Panc1 (cell line): ENCODE measurements at regions not wholly inside any gene's neighbourhood (a gene's known extent, or its start where the extent isn't known, plus 50 kb on each side); places are given as distances from the start of the nearest gene placed in this dataset.

ENCODE experiments used
- ATAC-seq: fragments of 200-7000 bp; cut with Tn5 transposase; 2 replicates; pipeline ENCODE4 v1.9.1; 2020; ENCODE audit warnings: mild to moderate bottlenecking, moderate library complexity
- BruUV-seq: library from RNA; stranded (reverse); fragments of 400-500 nt; replicated peaks from 2 replicates; lab custom pipeline; 2021; lab: Mats Ljungman, UMichigan
- CTCF ChIA-PET: fragments of 300-600 bp; sonication (Branson Sonifier 250); formaldehyde crosslinking; loops from one replicate; lab custom pipeline; 2022; ENCODE audit warnings: antibody characterized with exemption; lab: Charles Lee
- POLR2A ChIA-PET: fragments of 300-600 bp; sonication (Branson Sonifier 250); formaldehyde crosslinking; loops from one replicate; lab custom pipeline; 2022; ENCODE audit warnings: antibody characterized with exemption; lab: Charles Lee
- DNase-seq: peaks from one replicate; pipeline ENCODE4 v3.0.0-alpha.2; 2010; ENCODE audit warnings: low read depth, low spot score
- H3K27ac ChIP-seq: 2 replicates; pipeline ENCODE4 v1.5.1; 2011; ENCODE audit warnings: mild to moderate bottlenecking, low read length, inconsistent platforms
- H3K27me3 ChIP-seq: fragments of 200-500 bp; sonication (Bioruptor generic); 2 replicates; pipeline ENCODE4 v1.6.0; 2014; ENCODE audit warnings: low read length, inconsistent platforms; ENCODE audit not compliant: control insufficient read depth, insufficient read depth
- H3K36me3 ChIP-seq: fragments of 200-500 bp; sonication (Bioruptor generic); 2 replicates; pipeline ENCODE4 v1.5.1; 2014; ENCODE audit warnings: inconsistent platforms, mild to moderate bottlenecking, low read length, moderate library complexity; ENCODE audit not compliant: control insufficient read depth, insufficient read depth
- H3K4me1 ChIP-seq: 2 replicates; pipeline ENCODE4 v1.5.1; 2011; ENCODE audit warnings: inconsistent platforms, mild to moderate bottlenecking, low read length, moderate library complexity; ENCODE audit not compliant: control insufficient read depth, insufficient read depth
- H3K4me3 ChIP-seq, 2 experiments: 2 replicates each; pipeline ENCODE4 v1.5.1; 2011 to 2012; ENCODE audit warnings: low read depth in 2 of 2, low read length in 2 of 2, mild to moderate bottlenecking in 2 of 2, inconsistent platforms in 1 of 2, moderate library complexity in 1 of 2
- H3K9me3 ChIP-seq: fragments of 200-500 bp; sonication (Bioruptor generic); 2 replicates; pipeline ENCODE4 v1.5.1; 2014; ENCODE audit warnings: low read depth, mild to moderate bottlenecking, inconsistent platforms, low read length, moderate library complexity; ENCODE audit not compliant: control insufficient read depth, insufficient read depth
- POLR2AphosphoS5 ChIP-seq: IDR thresholded peaks from 2 replicates; pipeline ENCODE4 v1.6.1; 2012; ENCODE audit warnings: mild to moderate bottlenecking, low read depth, low read length, moderate library complexity
- SIN3A ChIP-seq: IDR thresholded peaks from 2 replicates; pipeline ENCODE4 v1.6.1; 2012; ENCODE audit warnings: low read depth, mild to moderate bottlenecking, low read length, moderate library complexity, borderline replicate concordance; ENCODE audit not compliant: insufficient read depth
- TCF7L2 ChIP-seq: IDR thresholded peaks from 2 replicates; pipeline ENCODE4 v1.6.1; 2011; ENCODE audit warnings: mild to moderate bottlenecking, low read depth, low read length, inconsistent platforms
- in situ Hi-C: cut with HindIII; loops from 2 replicates; pipeline ENCODE4 v1.10.0; 2016; ENCODE audit warnings: low sequenced_read_pairs, low pct_unique_long_range_greater_than_20kb
- intact Hi-C: fragments of 100-400 bp; cut with micrococcal nuclease; formaldehyde crosslinking; loops from one replicate; pipeline ENCODE4 v1.10.0; 2022; ENCODE audit not compliant: unreplicated experiment
- TF ChIP-seq, protein P1 (sequence below), 2 experiments: IDR thresholded peaks; 2 replicates each; pipeline ENCODE4 v1.6.1; 2011 to 2012; ENCODE audit warnings: low read depth in 2 of 2, control low read depth in 1 of 2, low read length in 1 of 2, mild to moderate bottlenecking in 1 of 2, moderate library complexity in 1 of 2; ENCODE audit not compliant: insufficient read depth in 1 of 2
- TF ChIP-seq, protein P2 (sequence below): fragments of 450-650 bp; IDR thresholded peaks from 2 replicates; pipeline ENCODE4 v1.5.1; 2017; ENCODE audit warnings: mild to moderate bottlenecking

DNA sequence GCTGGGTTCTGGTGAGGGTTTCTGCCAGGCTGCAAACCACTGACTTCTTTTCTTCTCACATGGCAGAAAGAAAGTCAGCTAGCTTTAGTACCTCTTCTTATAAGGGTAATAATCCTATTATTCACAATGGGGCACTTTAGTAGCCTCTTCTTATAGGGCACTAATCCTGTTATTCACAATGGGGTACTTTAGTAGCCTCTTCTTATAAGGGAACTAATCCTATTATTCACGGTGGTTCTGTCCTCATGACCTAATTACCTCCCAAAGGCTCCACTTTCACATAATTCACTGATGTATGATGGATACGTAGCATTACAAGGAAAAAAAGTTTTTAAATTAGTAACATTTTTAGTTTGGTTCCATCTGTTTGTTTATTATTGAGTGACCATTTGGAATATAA is 671.3 kb downstream of the NSUN3 start:
- ATAC-seq (no peak), DNase-seq (no peak)
- no peaks in the 10 kb centered on the region; the same call in 1 of the 2 replicates for H3K9me3 ChIP-seq
- no peaks in the 10 kb centered on the region for H3K4me1 ChIP-seq
- CTCF ChIA-PET: no interaction called here
- no peaks in the 10 kb centered on the region for H3K36me3 ChIP-seq
- H3K4me3 ChIP-seq: no peak overlapping the region
- intact Hi-C loops (no loop called here), in situ Hi-C loops (no loop called here)
- BruUV-seq: no TSS peak
- H3K27me3 ChIP-seq: no peaks in the 10 kb centered on the region
- TF ChIP-seq, protein P1, sequence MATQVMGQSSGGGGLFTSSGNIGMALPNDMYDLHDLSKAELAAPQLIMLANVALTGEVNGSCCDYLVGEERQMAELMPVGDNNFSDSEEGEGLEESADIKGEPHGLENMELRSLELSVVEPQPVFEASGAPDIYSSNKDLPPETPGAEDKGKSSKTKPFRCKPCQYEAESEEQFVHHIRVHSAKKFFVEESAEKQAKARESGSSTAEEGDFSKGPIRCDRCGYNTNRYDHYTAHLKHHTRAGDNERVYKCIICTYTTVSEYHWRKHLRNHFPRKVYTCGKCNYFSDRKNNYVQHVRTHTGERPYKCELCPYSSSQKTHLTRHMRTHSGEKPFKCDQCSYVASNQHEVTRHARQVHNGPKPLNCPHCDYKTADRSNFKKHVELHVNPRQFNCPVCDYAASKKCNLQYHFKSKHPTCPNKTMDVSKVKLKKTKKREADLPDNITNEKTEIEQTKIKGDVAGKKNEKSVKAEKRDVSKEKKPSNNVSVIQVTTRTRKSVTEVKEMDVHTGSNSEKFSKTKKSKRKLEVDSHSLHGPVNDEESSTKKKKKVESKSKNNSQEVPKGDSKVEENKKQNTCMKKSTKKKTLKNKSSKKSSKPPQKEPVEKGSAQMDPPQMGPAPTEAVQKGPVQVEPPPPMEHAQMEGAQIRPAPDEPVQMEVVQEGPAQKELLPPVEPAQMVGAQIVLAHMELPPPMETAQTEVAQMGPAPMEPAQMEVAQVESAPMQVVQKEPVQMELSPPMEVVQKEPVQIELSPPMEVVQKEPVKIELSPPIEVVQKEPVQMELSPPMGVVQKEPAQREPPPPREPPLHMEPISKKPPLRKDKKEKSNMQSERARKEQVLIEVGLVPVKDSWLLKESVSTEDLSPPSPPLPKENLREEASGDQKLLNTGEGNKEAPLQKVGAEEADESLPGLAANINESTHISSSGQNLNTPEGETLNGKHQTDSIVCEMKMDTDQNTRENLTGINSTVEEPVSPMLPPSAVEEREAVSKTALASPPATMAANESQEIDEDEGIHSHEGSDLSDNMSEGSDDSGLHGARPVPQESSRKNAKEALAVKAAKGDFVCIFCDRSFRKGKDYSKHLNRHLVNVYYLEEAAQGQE (IDR thresholded peaks at IDR 0.05; ENCODE audit: insufficient read depth in 1 of 2, low read depth in 2 of 2, low read length in 1 of 2): no peak
- TF ChIP-seq TCF7L2: no peak
- TF ChIP-seq SIN3A: no peak
- TF ChIP-seq POLR2AphosphoS5: no peak
- TF ChIP-seq, protein P2, sequence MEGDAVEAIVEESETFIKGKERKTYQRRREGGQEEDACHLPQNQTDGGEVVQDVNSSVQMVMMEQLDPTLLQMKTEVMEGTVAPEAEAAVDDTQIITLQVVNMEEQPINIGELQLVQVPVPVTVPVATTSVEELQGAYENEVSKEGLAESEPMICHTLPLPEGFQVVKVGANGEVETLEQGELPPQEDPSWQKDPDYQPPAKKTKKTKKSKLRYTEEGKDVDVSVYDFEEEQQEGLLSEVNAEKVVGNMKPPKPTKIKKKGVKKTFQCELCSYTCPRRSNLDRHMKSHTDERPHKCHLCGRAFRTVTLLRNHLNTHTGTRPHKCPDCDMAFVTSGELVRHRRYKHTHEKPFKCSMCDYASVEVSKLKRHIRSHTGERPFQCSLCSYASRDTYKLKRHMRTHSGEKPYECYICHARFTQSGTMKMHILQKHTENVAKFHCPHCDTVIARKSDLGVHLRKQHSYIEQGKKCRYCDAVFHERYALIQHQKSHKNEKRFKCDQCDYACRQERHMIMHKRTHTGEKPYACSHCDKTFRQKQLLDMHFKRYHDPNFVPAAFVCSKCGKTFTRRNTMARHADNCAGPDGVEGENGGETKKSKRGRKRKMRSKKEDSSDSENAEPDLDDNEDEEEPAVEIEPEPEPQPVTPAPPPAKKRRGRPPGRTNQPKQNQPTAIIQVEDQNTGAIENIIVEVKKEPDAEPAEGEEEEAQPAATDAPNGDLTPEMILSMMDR: no peak
- no peak overlapping the region for H3K27ac ChIP-seq
- POLR2A ChIA-PET: no interaction called here

DNA sequence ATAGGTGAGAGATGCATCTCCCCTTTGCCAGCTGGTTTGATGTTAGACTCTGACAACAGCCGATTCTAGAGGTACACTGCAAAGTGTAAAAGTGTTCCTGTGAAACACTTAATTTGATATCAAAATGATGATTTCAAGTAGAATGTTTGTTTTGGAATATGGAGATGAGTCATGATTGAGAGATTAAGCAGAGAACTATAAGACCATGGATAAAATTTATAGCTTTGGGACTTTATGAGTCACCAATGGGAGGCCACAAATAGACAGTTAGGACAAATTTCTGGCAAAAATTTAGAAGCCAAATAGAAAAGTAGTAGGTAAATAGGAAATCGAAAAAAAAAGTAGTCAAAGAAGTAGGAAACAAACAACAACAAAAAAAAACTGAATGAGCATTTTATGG is 672.5 kb downstream of the NSUN3 start:
- DNase-seq: no peak
- POLR2A ChIA-PET: no interaction called here
- CTCF ChIA-PET: no interaction called here

More for the DNA sequence above, 672.5 kb downstream of the NSUN3 start:
- ATAC-seq: no peak
- H3K27me3 ChIP-seq: no peaks in the 10 kb centered on the region
- no peaks in the 10 kb centered on the region for H3K36me3 ChIP-seq
- H3K4me3 ChIP-seq: no peak overlapping the region
- H3K9me3 ChIP-seq: no peaks in the 10 kb centered on the region; the same call in 1 of the 2 replicates
- intact Hi-C loops: no loop called here
- BruUV-seq: no TSS peak
- H3K4me1 ChIP-seq: no peaks in the 10 kb centered on the region
- in situ Hi-C loops: no loop called here
- TF ChIP-seq TCF7L2 (no peak), SIN3A (no peak), POLR2AphosphoS5 (no peak)
- TF ChIP-seq, protein P1 (IDR thresholded peaks at IDR 0.05; ENCODE audit: insufficient read depth in 1 of 2, low read depth in 2 of 2, low read length in 1 of 2): no peak
- TF ChIP-seq, protein P2: no peak
- no peak overlapping the region for H3K27ac ChIP-seq
